Endodermal cell (in vitro differentiated cells): ENCODE measurements at regions not wholly inside any gene's neighbourhood (a gene's known extent, or its start where the extent isn't known, plus 50 kb on each side); places are given as distances from the start of the nearest gene placed in this dataset.

Experiments used
- DNase-seq: peaks from one replicate; pipeline ENCODE4 v3.0.0-alpha.2; 2017
- H3K27ac ChIP-seq: 2 replicates; pipeline ENCODE4 v1.5.1; 2013; ENCODE audit warnings: mild to moderate bottlenecking, low read depth, low read length, moderate library complexity
- H3K27me3 ChIP-seq: 2 replicates; pipeline ENCODE4 v1.6.1; 2013; ENCODE audit warnings: mild to moderate bottlenecking, low read length, moderate library complexity; ENCODE audit not compliant: insufficient read depth, control insufficient read depth, poor library complexity, severe bottlenecking
- H3K36me3 ChIP-seq: 2 replicates; pipeline ENCODE4 v1.7.0; 2013; ENCODE audit warnings: mild to moderate bottlenecking, low read length, moderate library complexity; ENCODE audit not compliant: control insufficient read depth, insufficient read depth
- H3K4me1 ChIP-seq: one replicate; pipeline ENCODE4 v1.7.0; 2013; ENCODE audit warnings: low read length; ENCODE audit not compliant: control insufficient read depth, insufficient read depth
- H3K4me3 ChIP-seq: 2 replicates; pipeline ENCODE4 v1.5.1; 2013; ENCODE audit warnings: mild to moderate bottlenecking, low read length, moderate library complexity
- H3K9ac ChIP-seq: 2 replicates; pipeline ENCODE4 v1.6.1; 2013; ENCODE audit warnings: mild to moderate bottlenecking, low read length, moderate library complexity; ENCODE audit not compliant: poor library complexity, severe bottlenecking; ENCODE audit errors: extremely low read depth
- H3K9me3 ChIP-seq: 2 replicates; pipeline ENCODE4 v1.6.1; 2013; ENCODE audit warnings: mild to moderate bottlenecking, low read length, moderate library complexity; ENCODE audit not compliant: control insufficient read depth
- H3K27ac Mint-ChIP-seq: 2 replicates; pipeline ENCODE4 v1.8.0; 2020; ENCODE audit warnings: mixed read lengths
- H3K27me3 Mint-ChIP-seq: 2 replicates; pipeline ENCODE4 v1.8.0; 2021; ENCODE audit warnings: mild to moderate bottlenecking, mixed read lengths; ENCODE audit not compliant: insufficient read depth
- H3K36me3 Mint-ChIP-seq: 2 replicates; pipeline ENCODE4 v1.8.0; 2020; ENCODE audit warnings: low read depth, mixed read lengths
- H3K4me1 Mint-ChIP-seq: 2 replicates; pipeline ENCODE4 v1.8.0; 2020; ENCODE audit warnings: mixed read lengths
- H3K4me3 Mint-ChIP-seq: 2 replicates; pipeline ENCODE4 v1.8.0; 2020; ENCODE audit warnings: mild to moderate bottlenecking, moderate library complexity, mixed read lengths
- H3K9me3 Mint-ChIP-seq: 2 replicates; pipeline ENCODE4 v1.8.0; 2020; ENCODE audit warnings: mild to moderate bottlenecking, mixed read lengths
- CTCF ChIP-seq: fragments of 200-600 bp; sonication (generic); conservative IDR thresholded peaks from 2 replicates; pipeline ENCODE4 v1.5.0; 2021; ENCODE audit warnings: antibody characterized with exemption, mild to moderate bottlenecking
- WGBS, 2 experiments: methylation state at CpG; one replicate each; pipeline versions ENCODE4 v1.1.5 to v1.1.7; 2013; ENCODE audit warnings: missing lambda C conversion rate in 2 of 2, mixed read lengths in 1 of 2; ENCODE audit not compliant: insufficient coverage in 1 of 2, insufficient read length in 1 of 2; 5-methylcytosine and 5-hydroxymethylcytosine counted together

GRCh38 chr1:82896036-82896435, 1095.3 kb downstream of the ADGRL2 start:
- H3K36me3 Mint-ChIP-seq, result no peaks in the 10 kb centered on the region
- Histone ChIP-seq H3K4me3 (no peak overlapping the region), H3K27me3 (no peaks in the 10 kb centered on the region), H3K27ac (no peak overlapping the region), H3K9ac (no peak overlapping the region), H3K9me3 (no peaks in the 10 kb centered on the region), H3K36me3 (no peaks in the 10 kb centered on the region), H3K4me1 (peaks cover 5% of the 10 kb centered on the region)
- no peak overlapping the region for H3K27ac Mint-ChIP-seq
- DNase-seq, result no peak
- H3K4me3 Mint-ChIP-seq, result no peak overlapping the region
- no peaks in the 10 kb centered on the region for H3K9me3 Mint-ChIP-seq
- no peak for TF ChIP-seq CTCF
- H3K27me3 Mint-ChIP-seq, result no peaks in the 10 kb centered on the region
- H3K4me1 Mint-ChIP-seq, result peaks cover 13% of the 10 kb centered on the region

- Histone ChIP-seq H3K4me3 (no peak overlapping the region), H3K27me3 (no peaks in the 10 kb centered on the region), H3K4me1 (peaks cover 5% of the 10 kb centered on the region), H3K36me3 (no peaks in the 10 kb centered on the region), H3K27ac (no peak overlapping the region), H3K9ac (no peak overlapping the region), H3K9me3 (no peaks in the 10 kb centered on the region)
- no peak for DNase-seq
- H3K36me3 Mint-ChIP-seq, result no peaks in the 10 kb centered on the region
- H3K4me1 Mint-ChIP-seq, result peaks cover 14% of the 10 kb centered on the region
- no peaks in the 10 kb centered on the region for H3K27me3 Mint-ChIP-seq
- H3K9me3 Mint-ChIP-seq, result no peaks in the 10 kb centered on the region
- H3K4me3 Mint-ChIP-seq, result no peak overlapping the region
- 72 to 82% methylated on average over 2 to 3 of the region's 3 CpGs for WGBS, 2 experiments
- TF ChIP-seq CTCF, result no peak
- H3K27ac Mint-ChIP-seq, result no peak overlapping the region
These were observed 1093.9 kb downstream of the ADGRL2 start for GRCh38 chr1:82894635-82895034.

GRCh38 chr1:82893712-82894470, 1093.2 kb downstream of the ADGRL2 start:
- Mint-ChIP-seq H3K4me3 (no peak overlapping the region), H3K4me1 (peaks cover 14% of the 10 kb centered on the region), H3K9me3 (no peaks in the 10 kb centered on the region), H3K27ac (no peak overlapping the region), H3K27me3 (no peaks in the 10 kb centered on the region), H3K36me3 (no peaks in the 10 kb centered on the region)
- WGBS, 2 experiments, result 92 to 100% methylated on average over 4 to 5 of the region's 5 CpGs
- H3K4me1 ChIP-seq, result peaks cover 5% of the 10 kb centered on the region
- H3K4me3 ChIP-seq, result no peak overlapping the region
- H3K27ac ChIP-seq, result no peak overlapping the region
- no peaks in the 10 kb centered on the region for H3K36me3 ChIP-seq
- H3K9ac ChIP-seq, result no peak overlapping the region
- no peaks in the 10 kb centered on the region for H3K9me3 ChIP-seq
- DNase-seq, result no peak
- TF ChIP-seq CTCF, result no peak
- H3K27me3 ChIP-seq, result no peaks in the 10 kb centered on the region
